MV-4-11 (cell line): ENCODE measurements at regions not wholly inside any gene's neighbourhood (a gene's known extent, or its start where the extent isn't known, plus 50 kb on each side); places are given as distances from the start of the nearest gene placed in this dataset.

Experiments
- DNase-seq: peaks from one replicate; lab custom pipeline; 2025; lab: John Stamatoyannopoulos, UW

GRCh38 chr18:40447820-40448219 lies 1507.2 kb upstream of the PIK3C3 start:
- DNase-seq: no peak

GRCh38 chr18:40440088-40440487 lies 1514.9 kb upstream of the PIK3C3 start:
- no peak for DNase-seq

GRCh38 chr18:40437517-40437916 lies 1517.5 kb upstream of the PIK3C3 start:
- no peak for DNase-seq

- DNase-seq: no peak
Measured at GRCh38 chr18:40431071-40431985, 1523.7 kb upstream of the PIK3C3 start.

- DNase-seq: no peak
Measured at GRCh38 chr18:40423291-40423690, 1531.7 kb upstream of the PIK3C3 start.

DNA sequence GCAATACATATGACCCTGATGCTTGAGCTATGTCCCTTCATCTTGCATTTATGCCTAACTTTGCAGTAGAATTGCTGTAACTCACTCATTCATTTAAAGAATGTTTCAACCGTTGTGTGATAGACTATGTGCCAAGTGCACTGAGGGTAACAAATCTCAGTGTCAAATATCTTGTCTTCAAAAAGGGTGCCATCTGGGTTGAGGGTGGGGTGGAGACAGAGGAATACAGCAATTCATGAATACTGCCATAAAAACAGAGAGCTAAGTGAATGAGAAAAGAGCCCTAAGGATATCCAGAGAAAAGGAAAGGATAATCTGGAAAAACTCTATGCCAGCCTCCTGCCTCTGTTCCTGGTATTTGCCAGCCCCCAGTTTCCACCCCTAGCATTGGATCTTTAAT lies 1534.4 kb upstream of the PIK3C3 start:
- DNase-seq: no peak

DNA sequence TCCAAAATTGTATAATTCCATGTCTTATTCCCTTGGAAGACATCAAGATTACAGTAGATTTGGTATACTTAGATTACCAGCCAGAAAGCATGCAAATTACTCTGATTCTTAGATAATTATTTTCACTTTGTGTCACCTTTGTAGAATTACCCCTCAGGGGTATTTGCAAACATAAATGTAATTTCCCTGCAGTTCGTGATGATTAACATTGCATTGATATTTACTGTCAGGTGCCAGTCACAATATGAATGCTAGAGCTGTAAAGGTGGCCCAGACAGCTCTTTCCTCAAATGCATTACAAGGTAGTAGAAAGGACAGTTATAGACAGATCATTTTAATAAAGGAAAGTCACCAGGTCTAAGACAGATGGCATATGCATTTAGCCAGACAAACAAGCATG lies 1537.5 kb upstream of the PIK3C3 start:
- no peak for DNase-seq

- DNase-seq: no peak
Measured at GRCh38 chr18:40415821-40416220, 1539.2 kb upstream of the PIK3C3 start.

DNA sequence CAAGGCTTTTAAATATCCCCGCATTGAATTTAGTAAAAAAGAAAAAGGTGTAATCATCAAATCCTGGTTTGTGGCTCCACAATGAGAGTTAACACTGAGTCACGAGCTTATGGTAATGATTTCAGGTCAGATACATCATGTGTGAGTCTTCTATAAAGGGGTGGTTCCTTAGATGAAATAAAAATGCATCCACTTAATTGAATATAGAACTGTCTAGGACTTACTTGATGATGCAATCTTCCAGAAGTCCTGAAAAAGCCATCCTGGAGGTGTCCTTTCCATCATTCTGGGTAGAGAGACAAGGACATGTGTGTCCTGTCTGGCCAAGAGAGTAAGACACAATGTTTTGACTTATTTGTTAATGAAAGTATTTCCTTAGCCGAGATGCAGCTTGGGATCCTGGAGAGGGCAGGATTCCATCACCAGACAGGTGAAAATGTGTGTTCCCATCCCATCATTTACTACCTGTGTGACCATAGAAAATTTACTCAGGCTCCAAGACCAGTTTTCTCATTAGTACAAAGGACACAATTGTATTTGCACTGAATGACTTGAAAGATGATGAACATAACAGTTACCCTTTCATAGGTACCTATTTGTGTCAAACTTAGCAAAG lies 1539.8 kb upstream of the PIK3C3 start:
- DNase-seq: no peak

DNA sequence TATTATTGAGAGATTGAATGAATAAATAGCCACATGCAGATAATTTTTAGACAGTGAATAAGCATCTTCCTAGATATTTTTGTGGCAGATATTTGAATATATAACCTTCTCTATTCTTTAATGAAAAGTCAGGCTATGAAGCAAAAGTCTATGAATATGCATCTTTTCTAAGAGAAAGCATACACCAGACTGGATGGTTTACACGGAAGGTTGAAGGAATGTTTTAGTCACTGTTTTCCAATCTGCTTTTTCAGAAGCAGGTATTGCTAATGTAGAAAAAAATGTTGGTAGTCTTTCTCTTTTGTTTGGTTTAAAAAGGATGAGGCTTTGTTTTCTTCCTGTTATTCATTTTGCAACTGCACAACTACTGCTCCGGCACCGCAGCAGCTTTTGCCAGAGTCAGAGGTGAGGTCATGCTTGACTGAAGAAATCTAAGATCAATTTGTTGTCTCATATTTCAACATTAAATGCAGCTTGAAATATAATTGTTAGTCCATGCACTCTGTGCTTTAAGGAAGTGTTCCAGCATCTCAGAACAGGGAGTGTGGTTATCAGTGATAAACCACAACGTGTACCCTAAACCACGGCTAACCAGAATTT lies 1540.8 kb upstream of the PIK3C3 start:
- no peak for DNase-seq

- DNase-seq: no peak
Measured at GRCh38 chr18:40413160-40413559, 1541.9 kb upstream of the PIK3C3 start.

DNA sequence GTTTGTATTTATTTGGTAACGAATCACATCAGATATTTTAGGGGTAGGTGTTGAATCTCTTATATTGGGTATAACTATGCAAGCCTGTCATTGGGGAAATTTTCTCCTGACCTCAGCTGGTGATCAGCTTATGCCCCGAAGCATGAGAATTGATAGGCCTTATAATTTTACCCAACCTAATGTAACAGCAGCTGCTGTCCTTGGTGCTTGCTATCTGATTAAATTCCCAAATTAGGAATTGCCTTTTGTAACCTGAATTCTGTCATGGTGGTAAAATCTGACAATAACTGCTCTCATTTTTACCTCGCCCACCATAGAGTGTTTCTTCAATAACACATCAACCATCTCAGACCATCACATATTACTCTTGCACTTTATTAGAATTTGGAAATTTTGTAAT lies 1542.6 kb upstream of the PIK3C3 start:
- DNase-seq: no peak

- DNase-seq: no peak
Measured at GRCh38 chr18:40407909-40408308, 1547.1 kb upstream of the PIK3C3 start.

DNA sequence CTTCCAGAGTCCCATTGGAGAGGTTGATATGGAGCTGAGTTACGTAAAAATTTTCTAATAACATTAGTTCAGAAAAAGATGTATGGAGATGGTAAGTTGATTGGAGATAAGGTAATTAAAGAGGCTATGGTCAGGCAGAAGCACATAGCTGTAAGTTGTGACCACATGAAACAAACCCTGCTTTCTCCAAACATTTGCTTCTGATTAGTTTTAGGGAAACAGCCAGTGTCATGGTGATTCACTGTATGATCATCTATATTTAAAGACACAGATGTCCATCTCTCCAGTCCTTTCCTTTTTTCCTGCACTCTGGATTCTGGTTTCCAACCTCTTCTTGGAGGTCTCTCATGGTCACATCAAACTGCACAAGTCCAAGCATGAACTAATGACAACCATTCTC lies 1550.8 kb upstream of the PIK3C3 start:
- DNase-seq: no peak

- no peak for DNase-seq
Measured at GRCh38 chr18:40402052-40402451, 1553.0 kb upstream of the PIK3C3 start.

GRCh38 chr18:40388121-40388520 lies 1566.9 kb upstream of the PIK3C3 start:
- no peak for DNase-seq

DNA sequence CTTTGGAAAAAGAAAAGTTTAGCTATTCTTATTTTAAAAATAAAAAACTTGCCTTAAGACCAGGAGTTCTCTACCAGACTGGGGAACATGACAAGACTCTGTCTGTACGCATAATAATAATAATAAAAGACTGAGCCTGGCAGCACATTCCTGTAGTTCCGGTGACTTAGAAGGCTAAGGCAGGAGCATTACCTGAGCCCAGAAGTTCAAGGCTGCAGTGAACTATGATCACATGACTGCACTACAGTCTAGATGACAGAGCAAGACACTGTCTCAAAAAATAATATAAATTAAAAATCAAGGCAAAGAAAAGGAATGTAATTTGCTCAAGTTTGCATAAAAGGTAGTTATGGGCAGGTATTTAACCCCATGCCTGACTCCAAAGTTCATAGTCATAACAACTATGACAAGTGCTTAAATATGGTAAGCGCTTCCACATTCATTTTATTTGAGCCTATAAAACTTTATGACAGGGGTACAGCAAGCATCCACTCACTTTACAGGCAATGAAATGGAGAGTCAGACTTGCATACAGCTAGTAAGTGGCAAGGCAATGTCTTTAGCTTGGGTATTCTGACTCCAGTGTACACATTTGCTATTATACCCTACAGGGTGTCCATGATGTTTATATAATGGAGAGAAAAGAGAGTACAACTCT lies 1567.8 kb upstream of the PIK3C3 start:
- DNase-seq: no peak

DNA sequence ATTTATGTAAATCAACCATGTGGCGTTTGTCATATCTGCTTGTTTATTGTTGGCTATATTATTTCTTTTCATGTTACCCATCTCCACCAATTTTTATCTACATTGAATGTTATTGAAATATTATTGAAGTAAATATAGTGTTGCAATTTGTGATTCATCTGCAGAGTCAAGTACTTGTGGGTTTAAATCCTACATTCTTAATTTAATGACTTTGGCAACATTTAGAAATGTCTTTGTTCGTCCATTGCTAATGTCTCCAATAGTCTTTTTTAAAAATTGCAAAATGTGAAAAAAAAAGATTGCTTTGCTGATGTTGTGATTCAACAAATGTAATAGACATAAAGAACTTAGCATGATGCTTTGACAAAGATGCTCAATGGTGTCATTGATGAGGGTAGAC lies 1572.8 kb upstream of the PIK3C3 start:
- no peak for DNase-seq

- DNase-seq: no peak
Measured at GRCh38 chr18:40380686-40381439, 1574.2 kb upstream of the PIK3C3 start.

GRCh38 chr18:40375837-40376236 lies 1579.2 kb upstream of the PIK3C3 start:
- no peak for DNase-seq

DNA sequence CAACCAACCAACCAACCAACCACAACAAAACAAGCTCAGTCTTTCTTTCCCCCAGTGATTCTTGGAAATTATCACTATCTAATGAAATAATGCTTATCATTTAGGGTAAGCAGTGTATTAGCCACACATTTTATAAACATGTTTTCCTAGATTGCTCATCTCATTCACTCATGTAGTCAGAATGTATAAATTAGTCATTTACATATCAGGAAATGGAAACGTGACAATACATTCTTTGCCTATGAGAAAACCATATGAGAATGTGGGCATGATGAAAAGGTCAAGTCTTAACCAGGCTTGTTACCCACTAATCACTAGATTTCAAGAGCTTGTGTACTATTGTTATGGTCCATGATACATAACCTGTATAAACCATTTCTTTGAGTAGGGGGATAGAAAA lies 1583.4 kb upstream of the PIK3C3 start:
- DNase-seq: no peak

DNA sequence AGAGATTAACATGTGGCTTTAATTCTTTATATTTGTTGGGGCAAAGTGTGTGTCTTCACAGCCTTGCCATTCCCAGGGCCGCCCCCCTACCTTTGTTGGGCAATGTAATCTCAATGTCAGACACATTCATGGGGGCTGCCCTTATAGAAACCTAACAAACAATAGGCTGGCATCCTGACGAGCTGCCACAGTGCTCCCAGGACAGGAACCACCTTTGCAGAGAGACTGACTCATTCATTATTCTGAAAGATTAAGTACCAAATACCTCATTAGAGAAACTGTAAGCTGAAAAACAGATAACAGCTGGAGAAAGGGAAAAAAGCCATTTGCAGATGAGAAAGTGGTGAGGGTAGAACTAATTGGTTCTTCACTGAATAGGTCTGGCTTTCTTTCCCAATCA lies 1587.5 kb upstream of the PIK3C3 start:
- no peak for DNase-seq
